GM10266 (cell line): ENCODE measurements at regions not wholly inside any gene's neighbourhood (a gene's known extent, or its start where the extent isn't known, plus 50 kb on each side); places are given as distances from the start of the nearest gene placed in this dataset.

Experiments used
- DNase-seq: peaks from one replicate; pipeline ENCODE4 v3.0.0; 2012; ENCODE audit errors: extremely low spot score
- TF ChIP-seq, protein P1 (sequence below): IDR thresholded peaks from 2 replicates; pipeline ENCODE4 v1.5.1; 2012; ENCODE audit warnings: mild to moderate bottlenecking, low read depth; ENCODE audit not compliant: control insufficient read depth, insufficient read depth; ENCODE audit errors: missing control alignments

DNA sequence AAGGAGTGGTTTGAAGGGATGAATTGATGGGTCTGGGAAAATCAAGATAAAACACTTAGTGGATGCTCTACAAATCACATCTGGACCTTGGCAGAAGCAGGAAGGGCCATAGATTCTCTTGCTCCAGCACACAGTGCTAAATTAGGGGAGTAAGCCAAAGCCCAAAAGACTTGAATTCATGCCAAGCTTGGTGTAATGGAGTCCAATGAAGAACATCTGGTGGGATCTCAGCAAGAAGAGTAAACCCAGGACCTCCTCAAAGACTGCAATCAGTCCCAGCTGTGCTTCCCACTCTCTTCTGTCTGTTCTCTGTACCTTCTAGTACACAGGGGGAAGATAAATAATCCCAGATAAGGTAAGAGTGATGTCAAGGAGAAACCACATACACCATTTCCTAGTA lies 683.4 kb downstream of the RNF144B start:
- DNase-seq: no peak
- TF ChIP-seq, protein P1, sequence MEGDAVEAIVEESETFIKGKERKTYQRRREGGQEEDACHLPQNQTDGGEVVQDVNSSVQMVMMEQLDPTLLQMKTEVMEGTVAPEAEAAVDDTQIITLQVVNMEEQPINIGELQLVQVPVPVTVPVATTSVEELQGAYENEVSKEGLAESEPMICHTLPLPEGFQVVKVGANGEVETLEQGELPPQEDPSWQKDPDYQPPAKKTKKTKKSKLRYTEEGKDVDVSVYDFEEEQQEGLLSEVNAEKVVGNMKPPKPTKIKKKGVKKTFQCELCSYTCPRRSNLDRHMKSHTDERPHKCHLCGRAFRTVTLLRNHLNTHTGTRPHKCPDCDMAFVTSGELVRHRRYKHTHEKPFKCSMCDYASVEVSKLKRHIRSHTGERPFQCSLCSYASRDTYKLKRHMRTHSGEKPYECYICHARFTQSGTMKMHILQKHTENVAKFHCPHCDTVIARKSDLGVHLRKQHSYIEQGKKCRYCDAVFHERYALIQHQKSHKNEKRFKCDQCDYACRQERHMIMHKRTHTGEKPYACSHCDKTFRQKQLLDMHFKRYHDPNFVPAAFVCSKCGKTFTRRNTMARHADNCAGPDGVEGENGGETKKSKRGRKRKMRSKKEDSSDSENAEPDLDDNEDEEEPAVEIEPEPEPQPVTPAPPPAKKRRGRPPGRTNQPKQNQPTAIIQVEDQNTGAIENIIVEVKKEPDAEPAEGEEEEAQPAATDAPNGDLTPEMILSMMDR: no peak

DNA sequence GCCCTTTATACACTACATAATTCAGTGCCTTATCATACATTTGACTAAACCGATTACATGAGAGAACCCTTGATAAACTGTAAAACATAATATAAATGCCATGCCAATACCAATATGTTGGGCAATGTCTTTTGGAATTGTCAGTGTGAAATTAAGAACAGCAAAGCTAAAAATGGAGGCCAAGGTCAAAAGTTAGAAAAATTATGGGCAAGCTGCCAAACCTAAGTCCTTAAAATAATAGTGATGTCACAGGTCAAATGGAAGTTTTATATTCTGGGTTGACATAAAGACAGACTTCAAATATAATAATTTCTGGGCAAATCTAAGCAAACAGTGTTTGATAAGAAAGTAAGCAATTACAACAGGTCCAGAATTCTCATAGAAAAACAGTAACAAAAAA lies 696.7 kb downstream of the RNF144B start:
- TF ChIP-seq, protein P1: no peak
- no peak for DNase-seq

DNA sequence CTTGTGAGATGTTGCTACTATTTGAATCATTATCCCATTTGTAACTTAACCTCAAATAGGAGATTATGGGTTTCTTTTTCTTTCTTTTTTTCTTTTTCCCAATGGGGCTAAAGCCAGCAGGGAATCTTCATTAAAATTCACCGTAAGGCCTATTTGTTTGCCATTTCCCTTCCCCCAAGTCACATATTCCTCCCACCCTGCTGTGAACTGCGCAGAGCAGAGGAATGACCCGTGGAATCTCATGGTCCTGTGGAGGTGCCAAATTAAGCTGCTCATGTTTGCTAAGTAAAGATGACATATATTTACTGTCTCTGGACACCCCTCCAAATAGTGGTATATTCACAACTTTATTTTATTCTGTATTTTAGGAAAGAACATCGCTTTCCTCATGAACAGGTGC lies 699.3 kb downstream of the RNF144B start:
- TF ChIP-seq, protein P1: no peak
- no peak for DNase-seq

DNA sequence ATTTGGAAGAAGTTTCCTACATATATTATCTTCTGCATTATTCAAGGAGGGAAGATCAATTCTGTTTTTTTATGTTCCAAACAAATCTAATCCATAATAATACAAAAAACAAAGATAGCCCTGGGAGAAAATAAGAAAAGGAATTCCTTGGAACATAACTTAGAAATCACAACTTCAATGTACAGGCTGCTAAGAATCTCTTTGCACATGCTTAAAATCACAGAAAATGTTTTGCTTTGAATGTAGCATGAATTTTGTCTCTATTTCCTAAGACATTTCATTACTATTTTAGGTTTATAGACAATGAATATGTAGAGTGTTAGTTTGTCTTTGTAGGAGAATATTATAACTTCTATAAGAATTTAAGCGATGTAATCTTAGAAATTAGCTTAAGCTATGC lies 700.1 kb downstream of the RNF144B start:
- no peak for DNase-seq
- TF ChIP-seq, protein P1: no peak

DNA sequence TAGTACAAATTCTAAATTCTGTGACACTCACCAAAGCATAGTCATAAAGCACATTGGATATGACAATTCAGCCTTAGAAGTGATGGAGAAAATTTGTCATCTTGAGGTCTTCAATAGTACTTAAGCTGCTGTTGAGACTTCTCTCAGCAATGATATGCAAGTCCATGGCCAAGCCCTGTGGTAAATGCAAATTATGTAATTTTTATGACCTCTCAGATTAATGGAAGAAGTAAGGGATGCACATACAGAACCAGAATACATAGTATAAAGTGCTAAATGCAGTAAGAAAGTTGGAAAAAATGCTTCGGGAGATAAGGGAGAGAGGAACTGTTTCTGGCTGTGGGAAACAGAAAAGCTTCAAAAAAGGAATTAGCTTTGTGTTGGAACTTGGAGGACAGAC lies 700.7 kb downstream of the RNF144B start:
- no peak for DNase-seq
- TF ChIP-seq, protein P1: no peak

DNA sequence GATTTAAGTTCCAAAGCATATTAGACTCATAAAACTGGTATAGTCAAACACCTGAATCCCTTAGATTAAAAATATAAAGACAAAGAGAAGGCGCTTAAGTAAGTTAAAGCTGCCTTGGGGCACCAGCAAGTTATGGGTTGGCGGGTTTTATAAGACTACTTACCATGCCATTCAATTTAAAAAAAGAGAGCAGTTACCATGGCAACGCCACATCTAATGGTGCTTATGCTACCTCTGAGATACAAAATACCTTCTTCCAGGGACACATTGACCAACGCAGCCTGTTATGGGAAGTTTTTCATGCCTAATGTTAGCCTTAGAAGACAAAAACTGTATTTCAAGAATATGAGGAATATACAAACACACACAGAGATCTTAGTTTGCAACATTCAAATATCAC lies 713.6 kb downstream of the RNF144B start:
- DNase-seq: no peak
- TF ChIP-seq, protein P1: no peak

DNA sequence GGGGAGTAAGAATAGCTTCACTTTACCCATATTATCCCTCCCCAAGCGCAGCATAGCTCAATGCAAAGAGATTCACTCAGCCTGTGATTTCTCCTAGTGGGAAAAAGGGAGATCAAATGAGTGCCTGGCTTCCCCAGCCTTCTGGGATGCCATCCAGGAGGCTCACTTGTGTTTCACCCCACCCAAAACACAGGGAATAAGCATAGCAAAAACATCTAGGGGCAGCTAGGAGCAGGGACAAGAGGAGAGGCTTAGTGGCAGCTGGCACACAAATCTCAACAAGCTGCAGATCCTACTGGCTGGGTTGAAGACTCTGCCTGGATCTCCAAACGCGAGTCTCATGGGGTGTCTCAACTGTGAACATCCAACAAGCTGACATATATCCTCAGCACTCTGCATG lies 715.8 kb downstream of the RNF144B start:
- TF ChIP-seq, protein P1: no peak
- DNase-seq: no peak
